Mesendoderm (in vitro differentiated cells): ENCODE measurements at regions not wholly inside any gene's neighbourhood (a gene's known extent, or its start where the extent isn't known, plus 50 kb on each side); places are given as distances from the start of the nearest gene placed in this dataset.

Experiments used
- DNase-seq: peaks from one replicate; pipeline ENCODE4 v3.0.0; 2013
- H2AK5ac ChIP-seq: 2 replicates; pipeline ENCODE4 v1.6.1; 2013; ENCODE audit warnings: low read length, inconsistent platforms
- H2BK120ac ChIP-seq: 2 replicates; pipeline ENCODE4 v1.6.1; 2013; ENCODE audit warnings: low read depth, mild to moderate bottlenecking, low read length, moderate library complexity, mixed read lengths
- H2BK15ac ChIP-seq: replicated peaks from 2 replicates; pipeline ENCODE4 v1.6.1; 2013; ENCODE audit warnings: low read depth, mild to moderate bottlenecking, moderate library complexity
- H2BK5ac ChIP-seq: 2 replicates; pipeline ENCODE4 v1.6.1; 2013; ENCODE audit warnings: low read length, inconsistent platforms
- H3K18ac ChIP-seq: 2 replicates; pipeline ENCODE4 v1.6.1; 2013; ENCODE audit warnings: mild to moderate bottlenecking, low read length, mixed read lengths
- H3K23ac ChIP-seq: one replicate; pipeline ENCODE4 v1.6.1; 2013; ENCODE audit warnings: low read length
- H3K27ac ChIP-seq: 2 replicates; pipeline ENCODE4 v1.5.1; 2013; ENCODE audit warnings: low read depth, mild to moderate bottlenecking, inconsistent platforms, low read length, moderate library complexity
- H3K27me3 ChIP-seq: 2 replicates; pipeline ENCODE4 v1.6.1; 2013; ENCODE audit warnings: low read length, control low read depth, mild to moderate bottlenecking, inconsistent platforms; ENCODE audit not compliant: insufficient read depth, poor library complexity
- H3K36me3 ChIP-seq: 2 replicates; pipeline ENCODE4 v1.6.1; 2013; ENCODE audit warnings: low read length, inconsistent platforms; ENCODE audit not compliant: control insufficient read depth, insufficient read depth
- H3K4ac ChIP-seq: one replicate; pipeline ENCODE4 v1.6.1; 2013; ENCODE audit warnings: low read depth, mild to moderate bottlenecking, low read length, moderate library complexity
- H3K4me1 ChIP-seq: 2 replicates; pipeline ENCODE4 v1.6.1; 2013; ENCODE audit warnings: low read depth, low read length, inconsistent platforms; ENCODE audit not compliant: control insufficient read depth
- H3K4me2 ChIP-seq: 2 replicates; pipeline ENCODE4 v1.6.1; 2013; ENCODE audit warnings: low read length
- H3K4me3 ChIP-seq: 2 replicates; pipeline ENCODE4 v1.5.1; 2013; ENCODE audit warnings: mild to moderate bottlenecking, low read length
- H3K56ac ChIP-seq: one replicate; pipeline ENCODE4 v1.6.1; 2013; ENCODE audit warnings: low read length
- H3K79me1 ChIP-seq: 2 replicates; pipeline ENCODE4 v1.6.1; 2013; ENCODE audit warnings: low read length, inconsistent platforms
- H3K79me2 ChIP-seq: 2 replicates; pipeline ENCODE4 v1.6.1; 2013; ENCODE audit warnings: mild to moderate bottlenecking, low read length; ENCODE audit not compliant: control insufficient read depth, insufficient read depth
- H3K9ac ChIP-seq: 2 replicates; pipeline ENCODE4 v1.6.1; 2013; ENCODE audit warnings: low read length, inconsistent platforms
- H4K5ac ChIP-seq: one replicate; pipeline ENCODE4 v1.6.1; 2013; ENCODE audit warnings: low read length
- H4K8ac ChIP-seq: one replicate; pipeline ENCODE4 v1.6.1; 2013; ENCODE audit warnings: low read depth, mild to moderate bottlenecking, control low read depth, low read length, moderate library complexity
- WGBS: extraction: QIAGEN DNeasy Blood & Tissue Kit; methylation state at CpG from one replicate; pipeline ENCODE4 v1.1.7; 2013; ENCODE audit warnings: low lambda C conversion rate, missing lambda C conversion rate; ENCODE audit not compliant: insufficient coverage; ENCODE audit errors: extremely low coverage; 5-methylcytosine and 5-hydroxymethylcytosine counted together

DNA sequence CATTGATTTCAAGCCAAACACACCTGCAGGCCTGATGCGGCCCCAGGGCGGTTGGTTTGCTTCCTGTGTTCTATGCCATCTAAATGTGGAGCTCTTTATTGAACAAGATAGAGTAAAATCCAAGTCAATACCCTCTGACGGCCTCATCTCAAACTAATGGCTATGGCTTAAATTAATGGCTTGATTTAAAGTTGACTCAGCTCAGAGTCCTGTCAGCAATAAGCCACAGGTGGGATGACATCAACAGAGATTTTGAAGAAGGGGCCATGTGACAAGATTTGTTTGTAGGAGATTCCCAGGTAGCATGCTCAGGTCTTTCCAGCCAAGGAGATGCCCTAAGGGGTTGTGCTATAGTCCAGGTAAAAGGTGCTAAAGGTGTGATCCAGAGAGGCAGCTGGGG lies 66.7 kb upstream of the ZNF32 start:
- H3K36me3 ChIP-seq: no peaks in the 10 kb centered on the region
- no peak overlapping the region for H2BK120ac ChIP-seq
- H3K4me3 ChIP-seq: no peak overlapping the region

DNA sequence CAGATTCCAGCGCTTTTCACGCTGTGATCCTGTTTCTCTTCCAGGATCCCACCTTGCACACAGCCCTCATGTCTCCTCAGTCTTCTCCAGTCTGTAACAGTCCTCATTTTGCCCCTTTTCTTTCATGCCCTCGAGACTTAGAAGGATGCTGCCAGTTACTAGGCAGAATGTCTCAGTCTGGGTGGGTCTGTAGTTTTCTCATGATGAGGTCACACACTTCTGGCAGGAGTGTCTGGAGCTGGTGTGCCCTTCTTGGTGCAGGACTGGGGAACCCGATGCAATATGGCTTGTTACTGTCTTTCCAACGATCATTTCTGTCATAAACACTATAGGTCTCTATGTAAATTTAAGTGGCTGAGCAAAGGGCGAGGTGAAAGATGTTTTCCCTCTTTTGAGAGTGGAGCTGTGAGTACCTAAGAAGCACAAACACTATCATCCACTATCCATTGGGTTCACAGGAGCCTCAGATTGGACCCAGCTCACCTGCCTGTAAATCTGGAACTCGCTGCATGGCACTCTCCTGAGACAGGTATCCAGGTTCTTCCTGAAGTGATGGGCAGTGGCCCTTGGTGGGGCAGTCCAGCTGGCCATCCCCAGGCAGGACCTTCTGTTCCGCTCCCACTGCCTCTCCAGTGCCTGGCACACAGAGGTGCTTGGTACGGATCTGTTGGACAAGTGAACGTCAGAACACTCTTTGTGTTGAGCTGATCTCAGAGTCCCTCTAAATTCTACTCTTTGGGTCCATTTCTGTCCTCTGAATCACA lies 64.3 kb upstream of the ZNF32 start:
- Histone ChIP-seq H4K5ac (no peak overlapping the region), H3K79me2 (no peaks in the 10 kb centered on the region), H3K56ac (no peak overlapping the region), H3K9ac (no peak overlapping the region), H3K4me1 (no peaks in the 10 kb centered on the region), H3K4me3 (no peak overlapping the region), H3K79me1 (no peaks in the 10 kb centered on the region), H2BK5ac (no peak overlapping the region), H2BK120ac (no peak overlapping the region), H2AK5ac (no peak overlapping the region), H3K36me3 (no peaks in the 10 kb centered on the region), H2BK15ac (no peak overlapping the region), H3K4me2 (no peak overlapping the region), H3K27ac (no peak overlapping the region), H3K23ac (no peak overlapping the region), H3K4ac (no peak overlapping the region), H3K18ac (no peak overlapping the region), H4K8ac (no peak overlapping the region), H3K27me3 (no peaks in the 10 kb centered on the region)
- DNase-seq: no peak
- WGBS: no CpG with 5 or more reads among the region's 10 CpGs

More for the DNA sequence above, 66.7 kb upstream of the ZNF32 start:
- Histone ChIP-seq H3K27me3 (no peaks in the 10 kb centered on the region), H2AK5ac (no peak overlapping the region), H3K18ac (no peak overlapping the region), H2BK5ac (no peak overlapping the region), H3K4me2 (no peak overlapping the region), H3K4ac (no peak overlapping the region), H4K5ac (no peak overlapping the region), H3K56ac (no peak overlapping the region), H3K79me1 (no peaks in the 10 kb centered on the region), H3K23ac (no peak overlapping the region), H3K9ac (no peak overlapping the region), H4K8ac (no peak overlapping the region), H2BK15ac (no peak overlapping the region), H3K27ac (no peak overlapping the region), H3K79me2 (no peaks in the 10 kb centered on the region), H3K4me1 (no peaks in the 10 kb centered on the region)
- WGBS: no CpG with 5 or more reads among the region's 3 CpGs
- no peak for DNase-seq

DNA sequence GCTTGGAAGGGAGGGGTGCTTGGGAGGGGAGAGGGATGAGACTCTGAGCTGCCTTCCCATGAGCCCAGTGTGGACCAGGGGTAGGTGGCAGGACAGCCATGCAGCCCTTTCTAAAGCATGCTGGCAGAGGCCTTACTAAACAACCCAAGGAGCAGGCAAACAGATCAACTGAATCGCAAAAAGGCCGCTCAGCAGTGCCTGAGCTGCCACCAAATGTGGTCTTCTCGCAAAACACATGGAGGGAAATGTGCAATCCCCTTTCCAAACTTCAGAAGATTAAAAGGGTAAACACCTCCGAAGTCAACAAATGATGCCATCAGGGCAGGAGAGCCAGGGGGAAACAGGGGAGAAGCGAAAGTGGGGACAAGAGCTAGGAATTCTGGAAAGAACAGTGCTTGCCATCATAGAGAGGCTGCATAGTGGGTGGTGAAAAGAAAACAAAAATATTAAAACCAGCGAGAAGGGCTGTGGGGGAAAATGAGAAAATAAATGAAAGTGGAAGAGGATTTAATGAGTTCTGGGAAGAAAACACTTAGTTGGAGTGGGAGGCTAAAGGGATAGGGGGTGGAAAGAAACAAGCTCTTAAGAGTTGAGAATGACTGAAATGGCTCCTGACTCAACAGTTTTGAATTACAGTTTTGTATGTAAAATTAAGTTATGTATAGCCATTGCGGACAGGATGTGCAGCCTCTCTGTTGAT lies 62.2 kb upstream of the ZNF32 start:
- Histone ChIP-seq H3K4ac (no peak overlapping the region), H3K18ac (no peak overlapping the region), H3K36me3 (no peaks in the 10 kb centered on the region), H3K4me2 (no peak overlapping the region), H3K79me1 (no peaks in the 10 kb centered on the region), H3K9ac (no peak overlapping the region), H2BK120ac (no peak overlapping the region), H4K8ac (no peak overlapping the region), H3K23ac (no peak overlapping the region), H2BK5ac (no peak overlapping the region), H3K79me2 (no peaks in the 10 kb centered on the region), H3K4me1 (no peaks in the 10 kb centered on the region), H4K5ac (no peak overlapping the region), H2BK15ac (no peak overlapping the region), H3K56ac (no peak overlapping the region), H3K4me3 (no peak overlapping the region), H3K27ac (no peak overlapping the region), H2AK5ac (no peak overlapping the region), H3K27me3 (no peaks in the 10 kb centered on the region)
- WGBS: 100% methylated on average over 1 of the region's 7 CpGs
- no peak for DNase-seq

GRCh38 chr10:43708262-43708661 lies 59.6 kb upstream of the ZNF32 start:
- H2BK5ac ChIP-seq: no peak overlapping the region
- no peaks in the 10 kb centered on the region for H3K79me2 ChIP-seq

DNA sequence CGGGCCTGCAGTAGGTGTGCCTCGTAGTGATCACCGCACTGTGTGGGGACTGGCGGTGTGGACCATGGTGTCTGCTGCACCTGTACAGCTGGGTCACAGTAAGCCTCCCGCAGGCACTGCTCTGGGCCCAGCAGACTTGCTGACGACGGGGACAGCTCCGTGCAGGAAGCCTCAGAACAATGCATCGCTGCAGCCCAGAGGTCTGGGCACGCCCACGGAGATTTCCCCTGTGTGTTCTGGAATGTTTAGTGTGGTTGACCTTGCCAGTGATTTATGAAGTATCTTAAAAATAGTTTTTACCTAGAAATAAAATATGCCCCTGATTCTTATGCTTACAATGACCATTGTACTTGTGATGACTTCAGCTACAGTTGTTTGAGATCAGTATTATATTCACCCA lies 59.1 kb upstream of the ZNF32 start:
- H3K36me3 ChIP-seq: no peaks in the 10 kb centered on the region
- WGBS: no CpG with 5 or more reads among the region's 11 CpGs

More at GRCh38 chr10:43708262-43708661, 59.6 kb upstream of the ZNF32 start:
- Histone ChIP-seq H3K27ac (no peak overlapping the region), H3K4ac (no peak overlapping the region), H2BK15ac (no peak overlapping the region), H3K27me3 (no peaks in the 10 kb centered on the region), H3K4me1 (no peaks in the 10 kb centered on the region), H3K4me2 (no peak overlapping the region), H3K23ac (no peak overlapping the region), H3K79me1 (no peaks in the 10 kb centered on the region), H3K18ac (no peak overlapping the region), H3K9ac (no peak overlapping the region), H2BK120ac (no peak overlapping the region), H4K5ac (no peak overlapping the region), H4K8ac (no peak overlapping the region), H2AK5ac (no peak overlapping the region), H3K56ac (no peak overlapping the region), H3K4me3 (no peak overlapping the region), H3K36me3 (no peaks in the 10 kb centered on the region)
- WGBS: no CpG with 5 or more reads among the region's 3 CpGs
- no peak for DNase-seq

More for the DNA sequence above, 59.1 kb upstream of the ZNF32 start:
- Histone ChIP-seq H3K56ac (no peak overlapping the region), H3K18ac (no peak overlapping the region), H2AK5ac (no peak overlapping the region), H3K4me3 (no peak overlapping the region), H2BK120ac (no peak overlapping the region), H3K79me2 (no peaks in the 10 kb centered on the region), H3K4ac (no peak overlapping the region), H2BK5ac (no peak overlapping the region), H4K5ac (no peak overlapping the region), H3K4me2 (no peak overlapping the region), H3K79me1 (no peaks in the 10 kb centered on the region), H3K27me3 (no peaks in the 10 kb centered on the region), H3K9ac (no peak overlapping the region), H4K8ac (no peak overlapping the region), H2BK15ac (no peak overlapping the region), H3K4me1 (no peaks in the 10 kb centered on the region), H3K23ac (no peak overlapping the region), H3K27ac (no peak overlapping the region)
- no peak for DNase-seq
